IMR-90 (cell line): ENCODE measurements at regions not wholly inside any gene's neighbourhood (a gene's known extent, or its start where the extent isn't known, plus 50 kb on each side); places are given as distances from the start of the nearest gene placed in this dataset.

Experiments
- ATAC-seq: fragments of 200-7000 bp; cut with Tn5 transposase; 2 replicates; pipeline ENCODE4 v1.9.1; 2020; ENCODE audit warnings: low read depth, mild to moderate bottlenecking, moderate library complexity
- BruUV-seq: library from RNA; stranded (reverse); fragments of 400-500 nt; replicated peaks from 2 replicates; lab custom pipeline; 2021; lab: Mats Ljungman, UMichigan
- CTCF ChIA-PET: fragments of 300-600 bp; formaldehyde crosslinking; extraction: SDS; loops from one replicate; lab custom pipeline; 2021; ENCODE audit warnings: antibody characterized with exemption; lab: Yijun Ruan, JAX
- POLR2A ChIA-PET: fragments of 300-600 bp; sonication (Branson Sonifier 250); formaldehyde crosslinking; loops from one replicate; lab custom pipeline; 2022; ENCODE audit warnings: antibody characterized with exemption; ENCODE audit not compliant: unreplicated experiment; lab: Charles Lee
- DNase-seq: peaks from one replicate; pipeline ENCODE4 v3.0.0; 2013
- H2AFZ ChIP-seq: replicated peaks from 2 replicates; pipeline ENCODE3; 2013; ENCODE audit warnings: low read length, mild to moderate bottlenecking; ENCODE audit not compliant: poor library complexity
- H2AK5ac ChIP-seq: 2 replicates; pipeline ENCODE4 v1.6.1; 2013; ENCODE audit warnings: low read depth, low read length, inconsistent platforms
- H2AK9ac ChIP-seq: replicated peaks from 2 replicates; pipeline ENCODE3; 2013; ENCODE audit warnings: mild to moderate bottlenecking, low read depth, low read length, moderate library complexity; ENCODE audit not compliant: poor library complexity
- H2BK120ac ChIP-seq: 2 replicates; pipeline ENCODE4 v1.6.1; 2013; ENCODE audit warnings: low read depth, low read length, inconsistent platforms
- H2BK15ac ChIP-seq: 3 replicates; pipeline ENCODE4 v1.6.1; 2013; ENCODE audit warnings: low read depth, low read length, inconsistent platforms
- H2BK20ac ChIP-seq: 2 replicates; pipeline ENCODE4 v1.6.1; 2013; ENCODE audit warnings: low read depth, mild to moderate bottlenecking, inconsistent platforms, low read length, moderate library complexity
- H2BK5ac ChIP-seq: 2 replicates; pipeline ENCODE4 v1.6.1; 2013; ENCODE audit warnings: mild to moderate bottlenecking, low read depth, low read length, inconsistent platforms; ENCODE audit not compliant: poor library complexity, severe bottlenecking
- H3K14ac ChIP-seq: replicated peaks from 2 replicates; pipeline ENCODE4 v1.6.1; 2013; ENCODE audit warnings: low read depth, low read length, inconsistent platforms
- H3K18ac ChIP-seq: 2 replicates; pipeline ENCODE4 v1.6.1; 2013; ENCODE audit warnings: low read depth, low read length, control low read depth
- H3K23ac ChIP-seq: 2 replicates; pipeline ENCODE4 v1.6.1; 2013; ENCODE audit warnings: low read depth, low read length, inconsistent platforms
- H3K27ac ChIP-seq: 2 replicates; pipeline ENCODE4 v1.5.1; 2013; ENCODE audit warnings: mild to moderate bottlenecking, control low read depth, low read length; ENCODE audit not compliant: insufficient read depth
- H3K27me3 ChIP-seq: 2 replicates; pipeline ENCODE4 v1.6.1; 2013; ENCODE audit warnings: low read length; ENCODE audit not compliant: control insufficient read depth, insufficient read depth
- H3K36me3 ChIP-seq: 2 replicates; pipeline ENCODE4 v1.6.1; 2013; ENCODE audit warnings: low read length, mixed read lengths; ENCODE audit not compliant: control insufficient read depth, insufficient read depth
- H3K4ac ChIP-seq: 2 replicates; pipeline ENCODE4 v1.6.1; 2013; ENCODE audit warnings: low read depth, low read length, inconsistent platforms
- H3K4me1 ChIP-seq: 2 replicates; pipeline ENCODE4 v1.6.1; 2013; ENCODE audit warnings: low read length, mixed read lengths; ENCODE audit not compliant: control insufficient read depth, insufficient read depth
- H3K4me2 ChIP-seq: 2 replicates; pipeline ENCODE4 v1.6.1; 2013; ENCODE audit warnings: low read depth, mild to moderate bottlenecking, control low read depth, low read length, moderate library complexity
- H3K4me3 ChIP-seq: 2 replicates; pipeline ENCODE4 v1.5.1; 2013; ENCODE audit warnings: low read depth, mild to moderate bottlenecking, control low read depth, low read length, moderate library complexity; ENCODE audit not compliant: insufficient read depth
- H3K56ac ChIP-seq: 2 replicates; pipeline ENCODE4 v1.6.1; 2013; ENCODE audit warnings: low read length, inconsistent platforms; ENCODE audit not compliant: insufficient read depth; ENCODE audit errors: extremely low read depth
- H3K79me1 ChIP-seq, 2 experiments: 2 replicates each; pipeline ENCODE4 v1.6.1; 2013; ENCODE audit warnings: low read length in 2 of 2, inconsistent platforms in 1 of 2, low read depth in 1 of 2
- H3K9ac ChIP-seq: 2 replicates; pipeline ENCODE4 v1.6.1; 2013; ENCODE audit warnings: low read depth, low read length, control low read depth
- H3K9me1 ChIP-seq: 2 replicates; pipeline ENCODE4 v1.6.1; 2013; ENCODE audit warnings: low read length, inconsistent platforms; ENCODE audit not compliant: insufficient read depth
- H3K9me3 ChIP-seq: 2 replicates; pipeline ENCODE4 v1.6.1; 2013; ENCODE audit warnings: low read length; ENCODE audit not compliant: control insufficient read depth, insufficient read depth
- H4K20me1 ChIP-seq: 2 replicates; pipeline ENCODE4 v1.6.1; 2013; ENCODE audit warnings: low read length, inconsistent platforms; ENCODE audit not compliant: insufficient read depth
- H4K5ac ChIP-seq: 2 replicates; pipeline ENCODE4 v1.6.1; 2013; ENCODE audit warnings: mild to moderate bottlenecking, low read depth, low read length, control low read depth
- H4K8ac ChIP-seq, 2 experiments: 2 replicates each; pipeline ENCODE4 v1.6.1; 2013; ENCODE audit warnings: low read depth in 2 of 2, low read length in 2 of 2, control low read depth in 1 of 2, inconsistent platforms in 1 of 2
- H4K91ac ChIP-seq: 2 replicates; pipeline ENCODE4 v1.6.1; 2013; ENCODE audit warnings: low read depth, low read length, inconsistent platforms; ENCODE audit not compliant: insufficient read depth
- CTCF ChIP-seq: conservative IDR thresholded peaks from 2 replicates; pipeline ENCODE4 v1.5.1; 2012; ENCODE audit warnings: mild to moderate bottlenecking, low read depth, low read length, improper control_type of control experiment
- ELK1 ChIP-seq: fragments of 150-350 bp; IDR thresholded peaks from 2 replicates; pipeline ENCODE4 v1.6.1; 2016; ENCODE audit warnings: low read depth, mild to moderate bottlenecking, low read length, moderate library complexity, borderline replicate concordance
- MAZ ChIP-seq: IDR thresholded peaks from 2 replicates; pipeline ENCODE4 v1.6.1; 2012; ENCODE audit warnings: low read depth, mild to moderate bottlenecking, low read length, improper control_type of control experiment, moderate library complexity, borderline replicate concordance
- NFE2L2 ChIP-seq: fragments of 150-350 bp; IDR thresholded peaks from 2 replicates; pipeline ENCODE4 v1.6.1; 2016; ENCODE audit warnings: low read depth, mild to moderate bottlenecking, low read length
- RAD21 ChIP-seq: IDR thresholded peaks from 2 replicates; pipeline ENCODE4 v1.6.1; 2012; ENCODE audit warnings: low read length, improper control_type of control experiment
- WGBS, 2 experiments: methylation state at CpG; one replicate each; pipeline versions ENCODE4 v1.1.5 to v1.1.7; 2013; ENCODE audit warnings: missing lambda C conversion rate in 2 of 2; ENCODE audit not compliant: insufficient read length in 1 of 2; ENCODE audit errors: extremely low coverage in 2 of 2; 5-methylcytosine and 5-hydroxymethylcytosine counted together
- dilution Hi-C: fragments of 300-500 bp; cut with HindIII; formaldehyde crosslinking; loops from one replicate; pipeline ENCODE4 v1.14.3; 2018; ENCODE audit warnings: low sequenced_read_pairs; ENCODE audit not compliant: unreplicated experiment
- in situ Hi-C: fragments of 300-500 bp; cut with MboI; formaldehyde crosslinking; loops from 3 replicates; pipeline ENCODE4 v1.14.3; 2019; ENCODE audit warnings: low sequenced_read_pairs, inconsistent platforms, mixed read lengths
- intact Hi-C: fragments of 100-400 bp; cut with micrococcal nuclease; formaldehyde crosslinking; loops from 2 replicates; pipeline ENCODE4 v1.10.0; 2022

GRCh38 chr6:4717124-4717523 lies 59.1 kb upstream of the CDYL start:
- no peaks in the 10 kb centered on the region; the same call in 1 of the 2 replicates for H3K9me1 ChIP-seq
- H4K5ac ChIP-seq: no peak overlapping the region
- intact Hi-C loops (no loop called here), in situ Hi-C loops (no loop called here), dilution Hi-C loops (no loop called here)
- H3K4me2 ChIP-seq: no peak overlapping the region
- H2AFZ ChIP-seq: no peak overlapping the region
- no peaks in the 10 kb centered on the region for H3K9me3 ChIP-seq
- H3K79me1 ChIP-seq: no peaks in the 10 kb centered on the region
- ATAC-seq (no peak), DNase-seq (no peak)
- no peak overlapping the region for H3K18ac ChIP-seq
- no peak overlapping the region for H2AK9ac ChIP-seq
- H2BK5ac ChIP-seq: no peak overlapping the region
- no peak overlapping the region for H2BK20ac ChIP-seq
- CTCF ChIA-PET: interaction anchor here (0.6 to 0.9 kb wide), 3 partner anchors 23 to 1828 kb away, joined by 3 to 6 read pairs (median 5); no protein-coding TSS in a partner anchor
- H3K27ac ChIP-seq: no peak overlapping the region
- no peak overlapping the region for H3K14ac ChIP-seq
- H3K36me3 ChIP-seq: no peaks in the 10 kb centered on the region
- no peak overlapping the region for H3K9ac ChIP-seq
- no peaks in the 10 kb centered on the region for H4K20me1 ChIP-seq
- H3K23ac ChIP-seq: no peak overlapping the region
- H2BK15ac ChIP-seq: no peak overlapping the region
- POLR2A ChIA-PET: no interaction called here
- no peak overlapping the region for H2BK120ac ChIP-seq
- TF ChIP-seq ELK1 (no peak), MAZ (no peak), NFE2L2 (no peak), RAD21 (no peak), CTCF (no peak)
- no TSS peak for BruUV-seq
- 79% methylated on average over 2 of the region's 4 CpGs; no CpG with 5 or more reads in 1 of the 2 experiments for WGBS, 2 experiments
- no peak overlapping the region for H3K4me3 ChIP-seq
- no peaks in the 10 kb centered on the region for H3K4me1 ChIP-seq
- no peak overlapping the region for H4K8ac ChIP-seq
- no peak overlapping the region for H2AK5ac ChIP-seq
- H3K4ac ChIP-seq: no peak overlapping the region
- no peak overlapping the region for H3K56ac ChIP-seq
- no peak overlapping the region for H4K91ac ChIP-seq
- no peaks in the 10 kb centered on the region; the same call in 1 of the 2 replicates for H3K27me3 ChIP-seq
